ENCODE measurements at regions not wholly inside any gene's neighbourhood (a gene's known extent, or its start where the extent isn't known, plus 50 kb on each side); places are given as distances from the start of the nearest gene placed in this dataset.

DNA sequence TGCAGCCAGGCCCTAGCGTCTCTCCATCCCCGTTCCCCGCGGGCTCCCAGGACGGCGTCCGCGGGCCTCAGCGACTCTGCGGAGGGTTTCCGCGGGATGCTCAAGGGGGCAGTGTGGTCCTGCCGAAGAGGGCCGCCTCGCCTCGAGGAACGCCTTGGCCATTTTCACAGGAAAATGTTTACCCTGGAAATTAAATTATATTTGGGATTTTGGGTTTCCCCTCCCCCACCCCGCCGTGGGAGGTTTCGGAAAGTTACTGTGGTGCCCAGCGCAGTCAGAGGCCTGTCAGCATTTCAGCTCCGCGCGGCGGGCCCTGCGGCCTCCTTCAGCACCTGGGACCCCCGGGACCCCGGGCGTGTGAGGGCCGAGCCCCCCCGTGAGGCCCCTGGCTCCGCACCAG, 94.5 kb downstream of the PCTP start:
- DNase-seq: peak; percentile 4
- Mint-ChIP-seq H3K9me3 (no peaks in the 10 kb centered on the region), H3K4me3 (no peak overlapping the region)

DNA sequence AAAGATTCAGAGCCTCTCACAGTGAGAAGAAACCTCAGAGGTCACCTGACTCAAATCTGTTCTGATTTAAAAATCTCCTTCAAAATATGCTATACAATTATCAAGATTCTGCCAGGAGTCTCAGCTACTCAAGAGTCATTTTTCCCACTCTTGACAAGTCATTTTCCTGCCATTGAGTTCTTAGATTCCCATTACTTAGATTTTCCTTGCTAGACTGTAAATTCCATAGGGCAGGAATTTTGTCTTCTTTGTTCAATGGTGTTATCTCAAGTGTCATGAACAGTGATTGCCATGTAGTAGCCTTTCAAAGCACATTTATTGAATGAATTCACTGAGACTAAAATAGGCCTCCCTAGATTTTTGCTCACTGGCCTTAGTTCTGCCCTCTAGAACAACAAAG, 95.9 kb downstream of the PCTP start:
- Mint-ChIP-seq H3K36me3 (ENCODE audit: low read depth) (no peaks in the 10 kb centered on the region), H3K4me1 (ENCODE audit: low read depth) (peaks cover under 1% of the 10 kb centered on the region), H3K27me3 (ENCODE audit: insufficient read depth) (peaks cover 2% of the 10 kb centered on the region), H3K27ac (no peak overlapping the region), H3K4me3 (no peak overlapping the region), H3K9me3 (no peaks in the 10 kb centered on the region)
- DNase-seq: no peak
- TF ChIP-seq, protein P1, sequence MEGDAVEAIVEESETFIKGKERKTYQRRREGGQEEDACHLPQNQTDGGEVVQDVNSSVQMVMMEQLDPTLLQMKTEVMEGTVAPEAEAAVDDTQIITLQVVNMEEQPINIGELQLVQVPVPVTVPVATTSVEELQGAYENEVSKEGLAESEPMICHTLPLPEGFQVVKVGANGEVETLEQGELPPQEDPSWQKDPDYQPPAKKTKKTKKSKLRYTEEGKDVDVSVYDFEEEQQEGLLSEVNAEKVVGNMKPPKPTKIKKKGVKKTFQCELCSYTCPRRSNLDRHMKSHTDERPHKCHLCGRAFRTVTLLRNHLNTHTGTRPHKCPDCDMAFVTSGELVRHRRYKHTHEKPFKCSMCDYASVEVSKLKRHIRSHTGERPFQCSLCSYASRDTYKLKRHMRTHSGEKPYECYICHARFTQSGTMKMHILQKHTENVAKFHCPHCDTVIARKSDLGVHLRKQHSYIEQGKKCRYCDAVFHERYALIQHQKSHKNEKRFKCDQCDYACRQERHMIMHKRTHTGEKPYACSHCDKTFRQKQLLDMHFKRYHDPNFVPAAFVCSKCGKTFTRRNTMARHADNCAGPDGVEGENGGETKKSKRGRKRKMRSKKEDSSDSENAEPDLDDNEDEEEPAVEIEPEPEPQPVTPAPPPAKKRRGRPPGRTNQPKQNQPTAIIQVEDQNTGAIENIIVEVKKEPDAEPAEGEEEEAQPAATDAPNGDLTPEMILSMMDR (IDR thresholded peaks at IDR 0.05): no peak

More for the DNA sequence above, 94.5 kb downstream of the PCTP start:
- Mint-ChIP-seq H3K27me3 (ENCODE audit: insufficient read depth) (peaks cover 4% of the 10 kb centered on the region), H3K36me3 (ENCODE audit: low read depth) (no peaks in the 10 kb centered on the region), H3K27ac (no peak overlapping the region), H3K4me1 (ENCODE audit: low read depth) (peaks cover 9% of the 10 kb centered on the region)
- TF ChIP-seq, protein P1 (IDR thresholded peaks at IDR 0.05): peak; percentile 69

- no peak for DNase-seq
- Mint-ChIP-seq H3K4me3 (no peak overlapping the region), H3K36me3 (ENCODE audit: low read depth) (no peaks in the 10 kb centered on the region), H3K9me3 (no peaks in the 10 kb centered on the region), H3K27ac (no peak overlapping the region), H3K27me3 (ENCODE audit: insufficient read depth) (no peaks in the 10 kb centered on the region), H3K4me1 (ENCODE audit: low read depth) (no peaks in the 10 kb centered on the region)
- TF ChIP-seq, protein P1 (IDR thresholded peaks at IDR 0.05): no peak
These were observed 101.9 kb downstream of the PCTP start for GRCh38 chr17:55852734-55853133.

- H3K27ac Mint-ChIP-seq: no peak overlapping the region
- DNase-seq: no peak
- no peaks in the 10 kb centered on the region for H3K36me3 Mint-ChIP-seq (ENCODE audit: low read depth)
- H3K27me3 Mint-ChIP-seq (ENCODE audit: insufficient read depth): no peaks in the 10 kb centered on the region; the same call in 1 of the 2 replicates
- no peaks in the 10 kb centered on the region for H3K4me1 Mint-ChIP-seq (ENCODE audit: low read depth)
- no peaks in the 10 kb centered on the region for H3K9me3 Mint-ChIP-seq
- TF ChIP-seq, protein P1 (IDR thresholded peaks at IDR 0.05): no peak
- H3K4me3 Mint-ChIP-seq: no peak overlapping the region
These were observed 108.5 kb downstream of the PCTP start for GRCh38 chr17:55859301-55859795.

GRCh38 chr17:55865072-55865762, 114.4 kb downstream of the PCTP start:
- no peak overlapping the region for H3K4me3 Mint-ChIP-seq
- no peak overlapping the region for H3K27ac Mint-ChIP-seq
- TF ChIP-seq, protein P1 (IDR thresholded peaks at IDR 0.05): no peak
- no peaks in the 10 kb centered on the region; the same call in 1 of the 2 replicates for H3K9me3 Mint-ChIP-seq
- H3K27me3 Mint-ChIP-seq (ENCODE audit: insufficient read depth): no peaks in the 10 kb centered on the region; the same call in 1 of the 2 replicates
- no peaks in the 10 kb centered on the region for H3K4me1 Mint-ChIP-seq (ENCODE audit: low read depth)
- DNase-seq: no peak
- H3K36me3 Mint-ChIP-seq (ENCODE audit: low read depth): no peaks in the 10 kb centered on the region

All from HFFc6 (cell line).